ENCODE measurements at regions not wholly inside any gene's neighbourhood (a gene's known extent, or its start where the extent isn't known, plus 50 kb on each side); places are given as distances from the start of the nearest gene placed in this dataset.
"Not testable (repeated sequence)": the region's sequence is repeated elsewhere in the genome, so short reads cannot be mapped to it uniquely, and the experiment has no call there.

GRCh38 chr12:91896286-91897024 is 249.2 kb downstream of the BTG1 start:
- no peak for DNase-seq (ENCODE audit: extremely low read depth in 1 of 2, low read depth in 1 of 2)

GRCh38 chr12:91894911-91895310 is 250.7 kb downstream of the BTG1 start:
- no peak for DNase-seq (ENCODE audit: extremely low read depth in 1 of 2, low read depth in 1 of 2)

- DNase-seq (ENCODE audit: extremely low read depth in 1 of 2, low read depth in 1 of 2), result no peak
These were observed 252.2 kb downstream of the BTG1 start for GRCh38 chr12:91893476-91893875.

GRCh38 chr12:91892081-91892855 is 253.4 kb downstream of the BTG1 start:
- DNase-seq (ENCODE audit: extremely low read depth in 1 of 2, low read depth in 1 of 2), result no peak

GRCh38 chr12:91890742-91891141 is 254.9 kb downstream of the BTG1 start:
- DNase-seq (ENCODE audit: extremely low read depth in 1 of 2, low read depth in 1 of 2), result no peak

- no peak for DNase-seq (ENCODE audit: extremely low read depth in 1 of 2, low read depth in 1 of 2)
These were observed 255.7 kb downstream of the BTG1 start for GRCh38 chr12:91889910-91890309.

GRCh38 chr12:91889059-91889458 is 256.6 kb downstream of the BTG1 start:
- no peak for DNase-seq (ENCODE audit: extremely low read depth in 1 of 2, low read depth in 1 of 2)

- no peak for DNase-seq (ENCODE audit: extremely low read depth in 1 of 2, low read depth in 1 of 2)
These were observed 257.7 kb downstream of the BTG1 start for GRCh38 chr12:91887957-91888356.

- no peak for DNase-seq (ENCODE audit: extremely low read depth in 1 of 2, low read depth in 1 of 2)
These were observed 259.6 kb downstream of the BTG1 start for GRCh38 chr12:91885851-91886731.

- no peak for DNase-seq (ENCODE audit: extremely low read depth in 1 of 2, low read depth in 1 of 2)
These were observed 261.4 kb downstream of the BTG1 start for GRCh38 chr12:91884230-91884629.

- DNase-seq (ENCODE audit: extremely low read depth in 1 of 2, low read depth in 1 of 2), result no peak
These were observed 261.8 kb downstream of the BTG1 start for GRCh38 chr12:91883811-91884210.

- no peak for DNase-seq (ENCODE audit: extremely low read depth in 1 of 2, low read depth in 1 of 2)
These were observed 262.7 kb downstream of the BTG1 start for GRCh38 chr12:91882910-91883309.

- DNase-seq (ENCODE audit: extremely low read depth in 1 of 2, low read depth in 1 of 2), result no peak
These were observed 265.1 kb downstream of the BTG1 start for GRCh38 chr12:91880528-91880927.

- peak in 1 of 2 donors; percentile 25 for DNase-seq (ENCODE audit: extremely low read depth in 1 of 2, low read depth in 1 of 2)
These were observed 268.0 kb downstream of the BTG1 start for GRCh38 chr12:91877456-91878235.

GRCh38 chr12:91877022-91877421 is 268.6 kb downstream of the BTG1 start:
- DNase-seq (ENCODE audit: extremely low read depth in 1 of 2, low read depth in 1 of 2), result peak; percentile 58 to 80

GRCh38 chr12:91875671-91876070 is 270.0 kb downstream of the BTG1 start:
- DNase-seq (ENCODE audit: extremely low read depth in 1 of 2, low read depth in 1 of 2), result not testable (repeated sequence)

- DNase-seq (ENCODE audit: extremely low read depth in 1 of 2, low read depth in 1 of 2), result no peak
These were observed 271.4 kb downstream of the BTG1 start for GRCh38 chr12:91874086-91874865.

GRCh38 chr12:91871751-91872150 is 273.9 kb downstream of the BTG1 start:
- DNase-seq (ENCODE audit: extremely low read depth in 1 of 2, low read depth in 1 of 2), result no peak

GRCh38 chr12:91870872-91871707 is 274.6 kb downstream of the BTG1 start:
- DNase-seq (ENCODE audit: extremely low read depth in 1 of 2, low read depth in 1 of 2), result no peak
